ENCODE measurements at regions not wholly inside any gene's neighbourhood (a gene's known extent, or its start where the extent isn't known, plus 50 kb on each side); places are given as distances from the start of the nearest gene placed in this dataset.

GRCh38 chr3:159540882-159541495 is 447.6 kb upstream of the IL12A start:
- no peak for TF ChIP-seq CSRNP3 (CRISPR knock-in tag; IDR thresholded peaks at IDR 0.05)
- no peak for TF ChIP-seq ZNF70 (CRISPR knock-in tag; IDR thresholded peaks at IDR 0.05)
- no peak for TF ChIP-seq ESRRG (CRISPR knock-in tag; IDR thresholded peaks at IDR 0.05)
- TF ChIP-seq PATZ1 (CRISPR knock-in tag; IDR thresholded peaks at IDR 0.05; ENCODE audit: borderline replicate concordance) = no peak
- no peak for TF ChIP-seq GLIS3 (CRISPR knock-in tag; IDR thresholded peaks at IDR 0.05)
- no peak for TF ChIP-seq TSHZ2 (CRISPR knock-in tag; IDR thresholded peaks at IDR 0.05)
- TF ChIP-seq CREB5 (CRISPR knock-in tag; IDR thresholded peaks at IDR 0.05; ENCODE audit: low read depth) = no peak
- no peak for TF ChIP-seq ZFP3 (CRISPR knock-in tag; IDR thresholded peaks at IDR 0.05)
- no peak for TF ChIP-seq ZNF8 (CRISPR knock-in tag; IDR thresholded peaks at IDR 0.05)
- no peak for TF ChIP-seq ZC3H10 (CRISPR knock-in tag; IDR thresholded peaks at IDR 0.05)
- TF ChIP-seq ARNTL (CRISPR knock-in tag; IDR thresholded peaks at IDR 0.05; ENCODE audit: borderline replicate concordance, low read depth) = no peak
- TF ChIP-seq BACH2 (CRISPR knock-in tag; IDR thresholded peaks at IDR 0.05; ENCODE audit: borderline replicate concordance) = no peak
- ATAC-seq = no peak

GRCh38 chr3:159548675-159549335 is 439.8 kb upstream of the IL12A start:
- no peak for ATAC-seq
- TF ChIP-seq ESRRG (CRISPR knock-in tag; IDR thresholded peaks at IDR 0.05) (no peak), CREB5 (CRISPR knock-in tag; IDR thresholded peaks at IDR 0.05; ENCODE audit: low read depth) (no peak), TSHZ2 (CRISPR knock-in tag; IDR thresholded peaks at IDR 0.05) (no peak), ZNF565 (CRISPR knock-in tag; conservative IDR thresholded peaks at IDR 0.05; ENCODE audit: low read depth) (no peak), ARNTL (CRISPR knock-in tag; IDR thresholded peaks at IDR 0.05; ENCODE audit: borderline replicate concordance, low read depth) (no peak), OSR1 (CRISPR knock-in tag; IDR thresholded peaks at IDR 0.05) (no peak), ISL1 (CRISPR knock-in tag; IDR thresholded peaks at IDR 0.05) (no peak), GLIS3 (CRISPR knock-in tag; IDR thresholded peaks at IDR 0.05) (no peak), SNAI2 (CRISPR knock-in tag; IDR thresholded peaks at IDR 0.05) (no peak), ZFP3 (CRISPR knock-in tag; IDR thresholded peaks at IDR 0.05) (no peak), TOX (CRISPR knock-in tag; IDR thresholded peaks at IDR 0.05; ENCODE audit: borderline replicate concordance) (no peak), BACH2 (CRISPR knock-in tag; IDR thresholded peaks at IDR 0.05; ENCODE audit: borderline replicate concordance) (no peak)

All from SK-N-SH treated with all-trans-retinoic acid at 6 μM for 48 hours (cell line).